IPS-20b (cell line): ENCODE measurements at regions not wholly inside any gene's neighbourhood (a gene's known extent, or its start where the extent isn't known, plus 50 kb on each side); places are given as distances from the start of the nearest gene placed in this dataset.

Experiments used
- H3K27ac ChIP-seq: one replicate; pipeline ENCODE4 v1.5.1; 2013; ENCODE audit warnings: low read length
- H3K27me3 ChIP-seq: 2 replicates; pipeline ENCODE4 v1.6.1; 2013; ENCODE audit warnings: mild to moderate bottlenecking, low read length, inconsistent platforms; ENCODE audit not compliant: insufficient read depth
- H3K36me3 ChIP-seq: 2 replicates; pipeline ENCODE4 v1.6.1; 2013; ENCODE audit warnings: low read depth, mild to moderate bottlenecking, inconsistent platforms, low read length, moderate library complexity; ENCODE audit not compliant: insufficient read depth
- H3K4me1 ChIP-seq: 2 replicates; pipeline ENCODE4 v1.6.1; 2013; ENCODE audit warnings: mild to moderate bottlenecking, control low read depth, inconsistent platforms, low read length, moderate library complexity; ENCODE audit not compliant: insufficient read depth
- H3K4me3 ChIP-seq: 2 replicates; pipeline ENCODE4 v1.5.1; 2013; ENCODE audit warnings: mild to moderate bottlenecking, low read length, inconsistent platforms
- H3K9ac ChIP-seq: 2 replicates; pipeline ENCODE4 v1.6.1; 2013; ENCODE audit warnings: low read depth, mild to moderate bottlenecking, inconsistent platforms, low read length, moderate library complexity
- H3K9me3 ChIP-seq: 2 replicates; pipeline ENCODE4 v1.6.1; 2013; ENCODE audit warnings: mild to moderate bottlenecking, low read depth, low read length, inconsistent platforms; ENCODE audit not compliant: insufficient read depth

- no peak overlapping the region for H3K9ac ChIP-seq
- H3K27ac ChIP-seq, result no peak overlapping the region
- no peaks in the 10 kb centered on the region for H3K36me3 ChIP-seq
- no peaks in the 10 kb centered on the region for H3K27me3 ChIP-seq
- H3K4me1 ChIP-seq, result peaks cover 11% of the 10 kb centered on the region
- no peaks in the 10 kb centered on the region for H3K9me3 ChIP-seq
- H3K4me3 ChIP-seq, result no peak overlapping the region
Measured at GRCh38 chr2:54380670-54381069, 75.5 kb upstream of the SPTBN1 start.

GRCh38 chr2:54381293-54381692 is 74.8 kb upstream of the SPTBN1 start:
- no peaks in the 10 kb centered on the region for H3K9me3 ChIP-seq
- no peaks in the 10 kb centered on the region for H3K27me3 ChIP-seq
- no peaks in the 10 kb centered on the region for H3K36me3 ChIP-seq
- no peak overlapping the region for H3K4me3 ChIP-seq
- peaks cover 11% of the 10 kb centered on the region for H3K4me1 ChIP-seq
- H3K27ac ChIP-seq, result no peak overlapping the region
- H3K9ac ChIP-seq, result no peak overlapping the region

GRCh38 chr2:54382601-54383000 is 73.5 kb upstream of the SPTBN1 start:
- no peak overlapping the region for H3K9ac ChIP-seq
- no peak overlapping the region for H3K4me3 ChIP-seq
- H3K27ac ChIP-seq, result no peak overlapping the region
- H3K27me3 ChIP-seq, result no peaks in the 10 kb centered on the region
- no peaks in the 10 kb centered on the region for H3K36me3 ChIP-seq
- no peaks in the 10 kb centered on the region for H3K9me3 ChIP-seq
- H3K4me1 ChIP-seq, result peaks cover 11% of the 10 kb centered on the region

GRCh38 chr2:54384301-54385203 is 71.6 kb upstream of the SPTBN1 start:
- H3K27ac ChIP-seq, result no peak overlapping the region
- no peaks in the 10 kb centered on the region for H3K36me3 ChIP-seq
- peak overlapping the region; percentile 3; the same call in 1 of the 2 replicates for H3K4me3 ChIP-seq
- H3K9me3 ChIP-seq, result no peaks in the 10 kb centered on the region
- no peaks in the 10 kb centered on the region for H3K27me3 ChIP-seq
- peaks cover 14% of the 10 kb centered on the region for H3K4me1 ChIP-seq
- H3K9ac ChIP-seq, result no peak overlapping the region; the same call in 1 of the 2 replicates

GRCh38 chr2:54385271-54385670 is 70.9 kb upstream of the SPTBN1 start:
- H3K9me3 ChIP-seq, result no peaks in the 10 kb centered on the region
- peaks cover 13% of the 10 kb centered on the region for H3K4me1 ChIP-seq
- H3K9ac ChIP-seq, result no peak overlapping the region
- H3K27ac ChIP-seq, result no peak overlapping the region
- no peaks in the 10 kb centered on the region for H3K27me3 ChIP-seq
- no peaks in the 10 kb centered on the region for H3K36me3 ChIP-seq
- H3K4me3 ChIP-seq, result no peak overlapping the region

GRCh38 chr2:54386585-54386984 is 69.5 kb upstream of the SPTBN1 start:
- no peaks in the 10 kb centered on the region for H3K27me3 ChIP-seq
- H3K27ac ChIP-seq, result no peak overlapping the region
- H3K9me3 ChIP-seq, result no peaks in the 10 kb centered on the region
- H3K9ac ChIP-seq, result no peak overlapping the region
- no peaks in the 10 kb centered on the region for H3K36me3 ChIP-seq
- H3K4me3 ChIP-seq, result no peak overlapping the region
- H3K4me1 ChIP-seq, result peaks cover 11% of the 10 kb centered on the region; the same call in 1 of the 2 replicates

- Histone ChIP-seq H3K36me3 (no peaks in the 10 kb centered on the region), H3K27ac (no peak overlapping the region), H3K27me3 (no peaks in the 10 kb centered on the region), H3K9ac (no peak overlapping the region), H3K9me3 (no peaks in the 10 kb centered on the region), H3K4me1 (peaks cover 11% of the 10 kb centered on the region; the same call in 1 of the 2 replicates), H3K4me3 (no peak overlapping the region)
Measured at GRCh38 chr2:54387059-54387991, 68.8 kb upstream of the SPTBN1 start.

- H3K9ac ChIP-seq, result no peak overlapping the region
- peaks cover 11% of the 10 kb centered on the region; the same call in 1 of the 2 replicates for H3K4me1 ChIP-seq
- no peaks in the 10 kb centered on the region for H3K36me3 ChIP-seq
Measured at GRCh38 chr2:54388076-54388475, 68.1 kb upstream of the SPTBN1 start.

GRCh38 chr2:54392555-54393324 is 63.4 kb upstream of the SPTBN1 start:
- Histone ChIP-seq H3K36me3 (no peaks in the 10 kb centered on the region), H3K27me3 (no peaks in the 10 kb centered on the region), H3K4me3 (no peak overlapping the region), H3K4me1 (0 out of 2 replicates have a peak, but pooled peaks cover 3% of the 10 kb centered on the region), H3K9ac (no peak overlapping the region), H3K9me3 (no peaks in the 10 kb centered on the region), H3K27ac (no peak overlapping the region)

More at GRCh38 chr2:54388076-54388475, 68.1 kb upstream of the SPTBN1 start:
- Histone ChIP-seq H3K27ac (no peak overlapping the region), H3K9me3 (no peaks in the 10 kb centered on the region), H3K27me3 (no peaks in the 10 kb centered on the region), H3K4me3 (no peak overlapping the region)

- Histone ChIP-seq H3K9ac (no peak overlapping the region), H3K4me3 (no peak overlapping the region), H3K36me3 (no peaks in the 10 kb centered on the region), H3K27me3 (no peaks in the 10 kb centered on the region), H3K4me1 (no peaks in the 10 kb centered on the region), H3K9me3 (no peaks in the 10 kb centered on the region), H3K27ac (no peak overlapping the region)
Measured at GRCh38 chr2:54394392-54394791, 61.7 kb upstream of the SPTBN1 start.

- Histone ChIP-seq H3K4me1 (no peaks in the 10 kb centered on the region), H3K27ac (no peak overlapping the region), H3K36me3 (no peaks in the 10 kb centered on the region), H3K9ac (no peak overlapping the region), H3K4me3 (no peak overlapping the region), H3K27me3 (no peaks in the 10 kb centered on the region), H3K9me3 (no peaks in the 10 kb centered on the region)
Measured at GRCh38 chr2:54396107-54396506, 60.0 kb upstream of the SPTBN1 start.
